Effector memory CD8-positive, alpha-beta T cell (primary cell): ENCODE measurements at regions not wholly inside any gene's neighbourhood (a gene's known extent, or its start where the extent isn't known, plus 50 kb on each side); places are given as distances from the start of the nearest gene placed in this dataset.
"Not testable (repeated sequence)": the region's sequence is repeated elsewhere in the genome, so short reads cannot be mapped to it uniquely, and the experiment has no call there.

Experiments used
- ATAC-seq: fragments of 150-1000 bp; cut with Tn5 transposase; replicated peaks from 2 replicates; pipeline ENCODE4 v1.10.0; 2021; ENCODE audit warnings: mild to moderate bottlenecking, moderate library complexity
- DNase-seq, 3 experiments: peaks; one replicate each; pipeline ENCODE4 v3.0.0; 2021
- H3K27ac Mint-ChIP-seq, 2 donors: one replicate each; pipeline ENCODE4 v1.8.0; 2022; ENCODE audit warnings: mild to moderate bottlenecking in 2 of 2, mixed read lengths in 2 of 2, moderate library complexity in 2 of 2
- H3K27me3 Mint-ChIP-seq, 2 donors: one replicate each; pipeline ENCODE4 v1.8.0; 2022; ENCODE audit warnings: mixed read lengths in 2 of 2
- H3K36me3 Mint-ChIP-seq: one replicate; pipeline ENCODE4 v1.8.0; 2022; ENCODE audit warnings: mild to moderate bottlenecking, moderate library complexity, mixed read lengths; ENCODE audit not compliant: insufficient read depth
- H3K4me1 Mint-ChIP-seq, 2 donors: one replicate each; pipeline ENCODE4 v1.8.0; 2022; ENCODE audit warnings: low read depth in 2 of 2, mixed read lengths in 2 of 2
- H3K4me3 Mint-ChIP-seq, 2 donors: one replicate each; pipeline ENCODE4 v1.8.0; 2022; ENCODE audit warnings: mild to moderate bottlenecking in 2 of 2, mixed read lengths in 2 of 2, moderate library complexity in 2 of 2
- H3K9me3 Mint-ChIP-seq, 2 donors: one replicate each; pipeline ENCODE4 v1.8.0; 2022; ENCODE audit warnings: mixed read lengths in 2 of 2

- no peak overlapping the region for H3K27ac Mint-ChIP-seq
- no peak for DNase-seq
- peaks cover 0 to 9% of the 10 kb centered on the region in 2 donors for H3K27me3 Mint-ChIP-seq
- H3K4me1 Mint-ChIP-seq: no peaks in the 10 kb centered on the region
- peaks cover 5% of the 10 kb centered on the region for H3K36me3 Mint-ChIP-seq
- H3K4me3 Mint-ChIP-seq: no peak overlapping the region
- no peak for ATAC-seq
- H3K9me3 Mint-ChIP-seq: peaks cover 9 to 12% of the 10 kb centered on the region in 2 donors
Measured at GRCh38 chr2:221724631-221725203, 152.6 kb upstream of the EPHA4 start.

GRCh38 chr2:221724117-221724516 is 152.0 kb upstream of the EPHA4 start:
- H3K27ac Mint-ChIP-seq, DNase-seq, H3K36me3 Mint-ChIP-seq, ATAC-seq, H3K4me3 Mint-ChIP-seq, H3K27me3 Mint-ChIP-seq, H3K4me1 Mint-ChIP-seq: not testable (repeated sequence)
- H3K9me3 Mint-ChIP-seq: peaks cover 14 to 15% of the 10 kb centered on the region in 2 donors

- H3K4me1 Mint-ChIP-seq: no peaks in the 10 kb centered on the region
- no peaks in the 10 kb centered on the region for H3K36me3 Mint-ChIP-seq
- no peak overlapping the region for H3K27ac Mint-ChIP-seq
- no peak overlapping the region for H3K4me3 Mint-ChIP-seq
- ATAC-seq: no peak
- DNase-seq: no peak
- no peaks in the 10 kb centered on the region for H3K27me3 Mint-ChIP-seq
- peaks cover 7 to 9% of the 10 kb centered on the region in 2 donors for H3K9me3 Mint-ChIP-seq
Measured at GRCh38 chr2:221716426-221717303, 144.6 kb upstream of the EPHA4 start.

DNA sequence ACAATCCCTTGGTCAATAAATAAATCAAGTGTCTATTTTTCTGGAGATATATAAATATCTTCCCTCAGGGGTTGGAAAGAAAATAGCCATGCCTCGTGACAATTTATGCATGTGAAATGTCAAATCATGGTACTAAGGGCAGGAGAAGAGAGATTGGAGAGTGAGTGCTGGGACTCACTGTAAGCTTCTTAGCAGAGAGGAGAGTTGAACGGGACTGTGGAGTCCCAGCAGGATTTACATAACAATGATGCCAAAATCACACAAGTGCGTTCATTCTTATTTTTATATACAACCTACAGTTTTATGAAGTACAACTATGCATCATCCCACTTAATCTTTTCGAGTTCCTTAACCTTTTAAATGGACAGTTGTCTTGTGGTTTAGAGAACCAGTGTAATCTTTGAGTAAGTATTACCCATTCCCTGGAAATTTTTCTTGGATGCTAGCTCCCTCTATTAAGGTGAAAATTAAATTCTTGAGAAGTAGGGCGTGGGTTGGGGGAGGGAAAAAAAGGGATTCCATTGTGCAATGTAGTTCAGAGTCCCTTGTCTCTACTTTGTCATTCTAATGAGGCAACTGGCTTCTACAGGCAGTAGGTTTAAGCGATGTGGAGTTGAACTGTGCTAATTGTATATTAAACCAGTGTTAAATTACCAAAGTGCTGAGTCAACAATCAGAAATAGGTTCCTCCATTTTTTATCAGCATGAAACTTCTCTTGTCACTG is 143.6 kb upstream of the EPHA4 start:
- Mint-ChIP-seq H3K9me3 (peaks cover 6 to 7% of the 10 kb centered on the region in 2 donors), H3K27me3 (no peaks in the 10 kb centered on the region), H3K36me3 (no peaks in the 10 kb centered on the region), H3K4me3 (no peak overlapping the region), H3K27ac (no peak overlapping the region), H3K4me1 (no peaks in the 10 kb centered on the region)
- DNase-seq (no peak), ATAC-seq (no peak)

- no peaks in the 10 kb centered on the region for H3K4me1 Mint-ChIP-seq
- peaks cover 0 to 5% of the 10 kb centered on the region in 2 donors for H3K9me3 Mint-ChIP-seq
- DNase-seq: no peak
- ATAC-seq: no peak
- H3K36me3 Mint-ChIP-seq: no peaks in the 10 kb centered on the region
- H3K27me3 Mint-ChIP-seq: no peaks in the 10 kb centered on the region
- H3K27ac Mint-ChIP-seq: no peak overlapping the region
- no peak overlapping the region for H3K4me3 Mint-ChIP-seq
Measured at GRCh38 chr2:221710744-221711143, 138.6 kb upstream of the EPHA4 start.

- DNase-seq (no peak), ATAC-seq (no peak)
- H3K36me3 Mint-ChIP-seq: no peaks in the 10 kb centered on the region
- peaks cover 0 to 5% of the 10 kb centered on the region in 2 donors for H3K9me3 Mint-ChIP-seq
- no peaks in the 10 kb centered on the region for H3K27me3 Mint-ChIP-seq
- no peak overlapping the region for H3K4me3 Mint-ChIP-seq
- no peak overlapping the region for H3K27ac Mint-ChIP-seq
- H3K4me1 Mint-ChIP-seq: no peaks in the 10 kb centered on the region
Measured at GRCh38 chr2:221708902-221709301, 136.8 kb upstream of the EPHA4 start.

DNA sequence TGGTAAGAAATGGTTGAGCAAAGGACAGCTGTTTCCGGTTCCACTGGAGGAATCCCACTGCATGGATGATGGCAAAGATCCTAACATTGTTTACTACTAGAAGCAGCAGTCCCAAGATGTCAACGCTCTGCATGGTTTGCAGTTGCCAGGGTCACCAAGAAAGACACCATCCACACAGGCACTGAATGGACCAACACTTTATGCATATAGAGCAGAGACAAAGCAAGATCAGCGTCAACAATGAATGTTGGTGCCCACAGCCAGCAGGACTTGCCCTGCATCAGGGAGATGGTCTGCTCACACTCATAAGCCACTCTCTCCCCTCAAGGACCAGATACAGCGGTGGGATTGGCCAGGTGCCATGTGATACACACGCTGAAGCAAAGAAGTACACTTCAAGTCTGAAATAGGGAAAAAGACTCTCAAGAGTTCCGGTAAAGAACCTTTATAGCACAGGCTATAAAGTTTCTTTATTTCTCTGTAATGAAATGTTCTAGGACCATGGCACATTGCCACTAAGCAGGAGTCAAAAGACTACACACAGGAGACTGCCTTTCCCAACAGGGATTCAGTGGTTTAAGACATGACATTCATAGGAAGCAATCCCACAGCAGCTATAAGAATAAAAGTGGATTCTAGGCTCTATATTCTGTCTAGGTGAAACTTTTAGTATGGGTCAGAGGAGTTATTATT is 133.2 kb upstream of the EPHA4 start:
- Mint-ChIP-seq H3K9me3 (peaks cover 0 to 5% of the 10 kb centered on the region in 2 donors), H3K27ac (no peak overlapping the region), H3K4me3 (no peak overlapping the region), H3K27me3 (no peaks in the 10 kb centered on the region), H3K36me3 (no peaks in the 10 kb centered on the region), H3K4me1 (no peaks in the 10 kb centered on the region)
- DNase-seq (no peak), ATAC-seq (no peak)

DNA sequence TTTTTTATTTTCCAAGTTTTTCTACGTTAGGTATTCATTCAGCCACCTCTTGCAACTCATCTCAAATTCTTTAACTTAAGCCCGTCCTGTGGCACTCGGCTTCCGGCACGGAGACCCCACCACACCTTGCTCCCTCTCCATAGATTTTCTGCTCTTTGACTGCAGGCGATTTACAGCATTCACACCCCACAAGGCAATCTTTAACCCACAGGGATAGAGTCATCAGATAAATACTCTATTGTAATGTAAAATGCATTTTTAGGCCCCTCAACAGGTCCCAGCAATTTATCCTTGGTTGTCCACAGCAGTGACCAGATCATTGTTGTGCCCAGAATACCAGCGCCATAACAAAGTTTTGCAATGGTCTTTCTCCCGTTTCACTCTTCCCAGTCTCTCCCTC is 132.3 kb upstream of the EPHA4 start:
- H3K9me3 Mint-ChIP-seq: peaks cover 0 to 5% of the 10 kb centered on the region in 2 donors
- ATAC-seq (no peak), DNase-seq (no peak)
- no peaks in the 10 kb centered on the region for H3K27me3 Mint-ChIP-seq
- H3K27ac Mint-ChIP-seq: no peak overlapping the region
- H3K36me3 Mint-ChIP-seq: no peaks in the 10 kb centered on the region
- no peaks in the 10 kb centered on the region for H3K4me1 Mint-ChIP-seq
- no peak overlapping the region for H3K4me3 Mint-ChIP-seq

- Mint-ChIP-seq H3K27ac (no peak overlapping the region), H3K27me3 (no peaks in the 10 kb centered on the region), H3K4me1 (no peaks in the 10 kb centered on the region), H3K36me3 (no peaks in the 10 kb centered on the region), H3K9me3 (no peaks in the 10 kb centered on the region), H3K4me3 (no peak overlapping the region)
- ATAC-seq (no peak), DNase-seq (no peak)
Measured at GRCh38 chr2:221693365-221693764, 121.3 kb upstream of the EPHA4 start.

DNA sequence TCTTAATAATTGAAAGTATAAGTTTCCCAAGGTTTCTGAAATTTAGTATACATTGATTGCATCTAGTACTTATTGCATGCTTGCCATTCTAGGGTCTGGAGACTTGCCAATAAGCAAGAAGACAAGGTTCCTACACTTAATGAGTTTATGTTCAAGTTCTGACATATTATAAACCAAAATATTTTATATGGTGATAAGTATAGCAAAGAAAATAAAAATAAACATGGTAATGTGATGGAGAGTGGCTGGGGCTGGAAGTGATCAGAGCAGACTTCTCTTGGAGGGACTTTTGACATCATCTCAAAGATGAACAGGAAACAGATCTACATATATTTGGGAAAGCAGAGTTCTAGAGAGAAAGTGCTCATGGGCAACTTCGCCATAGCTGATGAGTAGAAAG is 119.5 kb upstream of the EPHA4 start:
- Mint-ChIP-seq H3K9me3 (no peaks in the 10 kb centered on the region), H3K36me3 (no peaks in the 10 kb centered on the region), H3K27me3 (no peaks in the 10 kb centered on the region), H3K4me1 (no peaks in the 10 kb centered on the region), H3K27ac (no peak overlapping the region), H3K4me3 (no peak overlapping the region)
- no peak for ATAC-seq
- no peak for DNase-seq

- peaks cover 0 to under 1% of the 10 kb centered on the region in 2 donors for H3K27me3 Mint-ChIP-seq
- ATAC-seq: no peak
Measured at GRCh38 chr2:221689140-221689539, 117.0 kb upstream of the EPHA4 start.

DNA sequence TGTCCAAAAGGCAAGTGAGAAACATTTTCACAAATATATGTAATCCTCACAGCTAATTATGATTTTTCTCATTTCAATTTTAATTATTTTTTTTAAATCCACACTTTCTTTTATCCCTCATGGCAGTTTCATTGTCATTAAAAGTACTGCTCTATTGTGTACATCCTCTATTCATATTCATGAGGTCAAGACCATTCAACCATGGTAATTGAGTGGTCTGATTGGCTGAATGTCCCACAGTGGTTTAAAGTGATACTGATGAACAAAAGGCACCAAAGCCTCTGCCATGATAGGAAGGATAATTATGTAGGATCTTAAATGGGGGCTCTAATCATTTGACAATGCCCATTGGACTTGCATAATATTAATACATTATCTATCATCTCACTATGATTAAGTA is 108.4 kb upstream of the EPHA4 start:
- DNase-seq: no peak
- Mint-ChIP-seq H3K4me1 (no peaks in the 10 kb centered on the region), H3K36me3 (no peaks in the 10 kb centered on the region), H3K27ac (no peak overlapping the region), H3K27me3 (peaks cover 0 to 10% of the 10 kb centered on the region in 2 donors), H3K9me3 (no peaks in the 10 kb centered on the region), H3K4me3 (no peak overlapping the region)
- ATAC-seq: no peak

More at GRCh38 chr2:221689140-221689539, 117.0 kb upstream of the EPHA4 start:
- H3K4me1 Mint-ChIP-seq: no peaks in the 10 kb centered on the region
- H3K36me3 Mint-ChIP-seq: no peaks in the 10 kb centered on the region
- DNase-seq: no peak
- H3K27ac Mint-ChIP-seq: no peak overlapping the region
- no peaks in the 10 kb centered on the region for H3K9me3 Mint-ChIP-seq
- no peak overlapping the region for H3K4me3 Mint-ChIP-seq

GRCh38 chr2:221677688-221678087 is 105.6 kb upstream of the EPHA4 start:
- no peak for ATAC-seq
- H3K27me3 Mint-ChIP-seq: no peaks in the 10 kb centered on the region
- H3K36me3 Mint-ChIP-seq: no peaks in the 10 kb centered on the region
- no peak for DNase-seq
- no peak overlapping the region for H3K4me3 Mint-ChIP-seq
- no peak overlapping the region for H3K27ac Mint-ChIP-seq
- H3K4me1 Mint-ChIP-seq: no peaks in the 10 kb centered on the region
- no peaks in the 10 kb centered on the region for H3K9me3 Mint-ChIP-seq
